A549 (cell line): ENCODE measurements at regions not wholly inside any gene's neighbourhood (a gene's known extent, or its start where the extent isn't known, plus 50 kb on each side); places are given as distances from the start of the nearest gene placed in this dataset.

Experiments used
- ATAC-seq, 2 experiments: fragments of 200-7000 bp in 1 of 2; fragments of >200 bp in 1 of 2; cut with Nextera tagmentation in 1 of 2; cut with Tn5 transposase in 1 of 2; 3 replicates each; pipeline versions ENCODE4 v1.8.0 to v1.9.1; 2018 to 2020; ENCODE audit warnings: mild to moderate bottlenecking in 1 of 2, moderate library complexity in 1 of 2
- CTCF ChIA-PET: fragments of 300-600 bp; sonication (Branson Sonifier 250); formaldehyde crosslinking; extraction: SDS; loops from one replicate; lab custom pipeline; 2021; ENCODE audit warnings: antibody characterized with exemption, inconsistent platforms; lab: Yijun Ruan, JAX
- POLR2A ChIA-PET: fragments of 350-600 bp; formaldehyde crosslinking; extraction: SDS; loops from one replicate; lab custom pipeline; 2021; ENCODE audit warnings: antibody characterized with exemption, inconsistent platforms; lab: Yijun Ruan, JAX
- DNase-seq, 2 experiments: peaks; one replicate each; pipeline versions ENCODE4 v3.0.0 to v3.0.0-alpha.2; 2011 to 2016; ENCODE audit warnings: low read depth in 1 of 2, low spot score in 1 of 2
- FAIRE-seq: peaks from 2 replicates; lab custom pipeline; 2011; peaks lifted over from hg19 to GRCh38; lab: Jason Lieb, UNC
- H3K27ac ChIP-seq, 2 experiments: fragments of >200 bp; sonication (Bioruptor Twin); formaldehyde crosslinking; 3 replicates each; pipeline ENCODE4 v1.5.1; 2016 to 2017
- H3K4me1 ChIP-seq: fragments of >200 bp; sonication (Bioruptor Twin); formaldehyde crosslinking; 3 replicates; pipeline ENCODE4 v1.6.1; 2016
- H3K4me2 ChIP-seq: fragments of >200 bp; sonication (Bioruptor Twin); formaldehyde crosslinking; 3 replicates; pipeline ENCODE4 v1.6.1; 2016
- H3K4me3 ChIP-seq: fragments of >200 bp; sonication (Bioruptor Twin); formaldehyde crosslinking; 3 replicates; pipeline ENCODE4 v1.5.1; 2016
- H3K9me3 ChIP-seq: fragments of >200 bp; sonication (Bioruptor Twin); formaldehyde crosslinking; 3 replicates; pipeline ENCODE4 v1.6.1; 2016
- ATOH8 ChIP-seq: fragments of 250-450 bp; sonication (Bioruptor Pico); IDR thresholded peaks from 2 replicates; pipeline ENCODE4 v1.5.0; 2020; ENCODE audit warnings: low read depth, mild to moderate bottlenecking, moderate library complexity
- BCL3 ChIP-seq: fragments of >200 bp; sonication (Bioruptor Twin); formaldehyde crosslinking; IDR thresholded peaks from 3 replicates; pipeline ENCODE4 v1.6.1; 2016
- BHLHE40 ChIP-seq: IDR thresholded peaks from 2 replicates; pipeline ENCODE4 v1.6.1; 2012; ENCODE audit warnings: low read depth, low read length, inconsistent platforms
- CBX2 ChIP-seq: fragments of 200-600 bp; sonication (generic); IDR thresholded peaks from 2 replicates; pipeline ENCODE4 v1.6.1; 2016; ENCODE audit warnings: low read depth, mild to moderate bottlenecking, borderline replicate concordance
- CHD2 ChIP-seq: fragments of 150-350 bp; IDR thresholded peaks from 2 replicates; pipeline ENCODE4 v1.6.1; 2014; ENCODE audit warnings: low read length; ENCODE audit not compliant: partially characterized antibody
- CHD4 ChIP-seq: fragments of 200-600 bp; sonication (generic); IDR thresholded peaks from 2 replicates; pipeline ENCODE4 v1.6.1; 2016; ENCODE audit warnings: antibody characterized with exemption, mild to moderate bottlenecking, borderline replicate concordance
- EHF ChIP-seq: fragments of 250-450 bp; sonication (Bioruptor Pico); IDR thresholded peaks from 2 replicates; pipeline ENCODE4 v1.5.0; 2020; ENCODE audit warnings: mild to moderate bottlenecking
- EP300 ChIP-seq, 2 experiments: fragments of >200 bp; sonication (Bioruptor Twin); formaldehyde crosslinking; IDR thresholded peaks; 2 replicates in 1 of 2; 3 replicates in 1 of 2; pipeline ENCODE4 v1.6.1; 2016 to 2017
- ESRRA ChIP-seq: fragments of 150-350 bp; IDR thresholded peaks from 2 replicates; pipeline ENCODE4 v1.6.1; 2014; ENCODE audit warnings: mild to moderate bottlenecking, low read length, borderline replicate concordance
- FOSL2 ChIP-seq, 2 experiments: fragments of 450-650 bp in 1 of 2; fragments of >200 bp in 1 of 2; sonication (Bioruptor Twin) in 1 of 2; formaldehyde crosslinking; IDR thresholded peaks; 2 replicates each; pipeline versions ENCODE4 v1.5.0 to v1.6.1; 2016 to 2020; ENCODE audit warnings: mild to moderate bottlenecking in 1 of 2, moderate library complexity in 1 of 2
- GATA3 ChIP-seq: IDR thresholded peaks from 2 replicates; pipeline ENCODE4 v1.6.1; 2012; ENCODE audit warnings: borderline replicate concordance
- HES2 ChIP-seq: fragments of >200 bp; sonication (Bioruptor Twin); formaldehyde crosslinking; IDR thresholded peaks from 2 replicates; pipeline ENCODE4 v1.6.1; 2016
- HEYL ChIP-seq: fragments of 250-450 bp; sonication (Bioruptor Pico); IDR thresholded peaks from 2 replicates; pipeline ENCODE4 v1.8.0; 2021; ENCODE audit warnings: mild to moderate bottlenecking, moderate library complexity
- HMGXB4 ChIP-seq: fragments of 250-450 bp; sonication (Bioruptor Pico); IDR thresholded peaks from 2 replicates; pipeline ENCODE4 v1.5.0; 2021; ENCODE audit warnings: mild to moderate bottlenecking, moderate library complexity, borderline replicate concordance
- HOXB5 ChIP-seq: fragments of 250-450 bp; sonication (Bioruptor Pico); IDR thresholded peaks from 2 replicates; pipeline ENCODE4 v1.5.0; 2020; ENCODE audit warnings: mild to moderate bottlenecking, moderate library complexity
- JUN ChIP-seq, 2 experiments: fragments of >200 bp; sonication (Bioruptor Twin); formaldehyde crosslinking; IDR thresholded peaks; 2 replicates in 1 of 2; 3 replicates in 1 of 2; pipeline ENCODE4 v1.6.1; 2016 to 2017
- KDM1A ChIP-seq: fragments of 200-600 bp; sonication (generic); IDR thresholded peaks from 2 replicates; pipeline ENCODE4 v1.6.1; 2016; ENCODE audit warnings: low read depth, mild to moderate bottlenecking
- MAZ ChIP-seq: fragments of 150-350 bp; IDR thresholded peaks from 2 replicates; pipeline ENCODE4 v1.6.1; 2014; ENCODE audit warnings: antibody characterized with exemption, low read depth, low read length, borderline replicate concordance
- MYC ChIP-seq: IDR thresholded peaks from 2 replicates; pipeline ENCODE4 v1.6.1; 2012; ENCODE audit warnings: mild to moderate bottlenecking, inconsistent platforms, low read length, improper control_type of control experiment, borderline replicate concordance
- NFE2L2 ChIP-seq: fragments of 150-350 bp; conservative IDR thresholded peaks from 2 replicates; pipeline ENCODE4 v1.6.1; 2014; ENCODE audit warnings: low read length
- POLR2AphosphoS2 ChIP-seq: conservative IDR thresholded peaks from 2 replicates; pipeline ENCODE4 v1.6.1; 2012; ENCODE audit warnings: low read length, improper control_type of control experiment, inconsistent platforms
- RAD21 ChIP-seq, 2 experiments: fragments of >200 bp in 1 of 2; sonication (Bioruptor Twin) in 1 of 2; formaldehyde crosslinking in 1 of 2; IDR thresholded peaks in 1 of 2; conservative IDR thresholded peaks in 1 of 2; 2 replicates in 1 of 2; 3 replicates in 1 of 2; pipeline ENCODE4 v1.6.1; 2012 to 2018; ENCODE audit warnings: inconsistent platforms in 1 of 2
- RARB ChIP-seq: fragments of 250-450 bp; sonication (Bioruptor Pico); IDR thresholded peaks from 2 replicates; pipeline ENCODE4 v1.8.0; 2021; ENCODE audit warnings: mild to moderate bottlenecking, moderate library complexity
- RCOR1 ChIP-seq: fragments of 150-350 bp; IDR thresholded peaks from 2 replicates; pipeline ENCODE4 v1.6.1; 2014; ENCODE audit warnings: antibody characterized with exemption, low read length, low read depth
- RFX5 ChIP-seq: fragments of 450-650 bp; IDR thresholded peaks from 2 replicates; pipeline ENCODE4 v1.7.1; 2014; ENCODE audit warnings: antibody characterized with exemption, mild to moderate bottlenecking, moderate library complexity
- SREBF2 ChIP-seq: fragments of 450-650 bp; IDR thresholded peaks from 2 replicates; pipeline ENCODE4 v1.6.1; 2014; ENCODE audit warnings: mild to moderate bottlenecking, moderate library complexity
- TP53 ChIP-seq: fragments of 250-450 bp; sonication (Bioruptor Pico); IDR thresholded peaks from 2 replicates; pipeline ENCODE4 v1.5.0; 2021; ENCODE audit warnings: mild to moderate bottlenecking, moderate library complexity
- WGBS: methylation state at CpG from one replicate; pipeline ENCODE4 v1.1.6; 2017; ENCODE audit errors: missing lambda C conversion rate; 5-methylcytosine and 5-hydroxymethylcytosine counted together
- TF ChIP-seq, protein P1 (sequence below): IDR thresholded peaks from 2 replicates; pipeline ENCODE4 v1.6.1; 2012
- TF ChIP-seq, protein P2 (sequence below): fragments of 450-650 bp; IDR thresholded peaks from 2 replicates; pipeline ENCODE4 v1.6.1; 2014; ENCODE audit warnings: antibody characterized with exemption

DNA sequence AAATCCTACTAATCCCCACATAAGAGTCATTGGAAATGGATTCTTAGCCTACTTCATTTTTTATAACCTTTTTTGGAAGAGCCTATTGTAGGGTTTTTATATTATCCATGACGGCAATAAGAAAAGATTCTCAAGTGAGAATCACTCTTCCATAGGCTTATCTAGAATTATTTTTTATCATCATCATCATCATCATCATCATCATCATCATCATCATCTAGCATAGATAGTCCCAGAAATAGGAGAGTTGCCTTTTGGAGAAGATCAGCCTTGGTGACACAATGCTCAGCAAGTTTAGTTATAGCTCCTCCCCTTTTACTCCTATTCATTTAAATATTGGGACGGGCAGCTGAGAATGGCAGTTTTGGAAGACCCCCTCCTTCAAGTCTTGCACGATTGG is 359.1 kb upstream of the SLC35B3 start:
- Histone ChIP-seq H3K4me1 (no peaks in the 10 kb centered on the region), H3K27ac (no peak overlapping the region), H3K4me3 (no peak overlapping the region), H3K9me3 (no peaks in the 10 kb centered on the region), H3K4me2 (no peak overlapping the region)
- ATAC-seq, result no peak
- POLR2A ChIA-PET, result no interaction called here
- DNase-seq, result no peak
- FAIRE-seq, result no peak
- WGBS, result 30% methylated on average over 3 of the region's 3 CpGs
- TF ChIP-seq HMGXB4, result no peak
- TF ChIP-seq FOSL2 (IDR thresholded peaks at IDR 0.05), result no peak
- TF ChIP-seq FOSL2 (CRISPR knock-in tag; IDR thresholded peaks at IDR 0.05), result no peak
- TF ChIP-seq CBX2, result no peak
- TF ChIP-seq HOXB5, result no peak
- no peak for TF ChIP-seq JUN (IDR thresholded peaks at IDR 0.05)
- no peak for TF ChIP-seq CHD4
- no peak for TF ChIP-seq EP300 (IDR thresholded peaks at IDR 0.05)
- TF ChIP-seq ATOH8, result no peak
- no peak for TF ChIP-seq EHF (CRISPR knock-in tag)
- TF ChIP-seq RARB (CRISPR knock-in tag), result no peak
- TF ChIP-seq BHLHE40, result no peak
- no peak for TF ChIP-seq GATA3
- no peak for TF ChIP-seq KDM1A
- TF ChIP-seq POLR2AphosphoS2, result no peak
- no peak for TF ChIP-seq TP53
- TF ChIP-seq HES2, result no peak
- TF ChIP-seq RCOR1, result no peak
- no peak for TF ChIP-seq RFX5
- no peak for TF ChIP-seq SREBF2
- no peak for TF ChIP-seq NFE2L2
- CTCF ChIA-PET, result no interaction called here

DNA sequence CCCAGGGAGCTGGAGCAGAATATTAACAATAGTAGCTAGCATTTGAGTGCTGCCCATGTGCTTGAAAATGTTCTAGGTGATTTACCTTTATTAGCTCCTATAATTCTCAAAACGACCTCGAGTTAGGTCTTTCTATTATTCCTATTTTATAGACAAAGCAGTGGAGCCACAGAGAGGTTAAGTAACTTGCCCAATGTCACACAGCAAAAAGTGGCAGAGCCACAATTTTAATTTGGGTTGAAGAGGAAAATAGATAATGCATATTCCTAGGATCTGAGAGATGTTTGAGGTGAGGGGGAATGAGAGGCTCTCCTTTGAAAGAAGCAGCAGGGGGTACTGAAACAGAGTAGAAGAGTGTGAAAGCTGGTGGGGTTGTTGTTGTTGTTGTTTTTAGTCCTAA is 354.5 kb upstream of the SLC35B3 start:
- WGBS, result 0% methylated on average over 2 of the region's 2 CpGs
- ATAC-seq (no peak), FAIRE-seq (no peak), DNase-seq (no peak)
- no peak for TF ChIP-seq MYC
- no peak for TF ChIP-seq NFE2L2
- TF ChIP-seq TP53, result no peak
- TF ChIP-seq ESRRA, result no peak
- TF ChIP-seq, protein P1, sequence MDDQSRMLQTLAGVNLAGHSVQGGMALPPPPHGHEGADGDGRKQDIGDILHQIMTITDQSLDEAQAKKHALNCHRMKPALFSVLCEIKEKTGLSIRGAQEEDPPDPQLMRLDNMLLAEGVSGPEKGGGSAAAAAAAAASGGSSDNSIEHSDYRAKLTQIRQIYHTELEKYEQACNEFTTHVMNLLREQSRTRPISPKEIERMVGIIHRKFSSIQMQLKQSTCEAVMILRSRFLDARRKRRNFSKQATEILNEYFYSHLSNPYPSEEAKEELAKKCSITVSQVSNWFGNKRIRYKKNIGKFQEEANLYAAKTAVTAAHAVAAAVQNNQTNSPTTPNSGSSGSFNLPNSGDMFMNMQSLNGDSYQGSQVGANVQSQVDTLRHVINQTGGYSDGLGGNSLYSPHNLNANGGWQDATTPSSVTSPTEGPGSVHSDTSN, result no peak
- TF ChIP-seq BCL3, result no peak
- TF ChIP-seq HEYL, result no peak
- no peak for TF ChIP-seq CHD2
- TF ChIP-seq, protein P2, sequence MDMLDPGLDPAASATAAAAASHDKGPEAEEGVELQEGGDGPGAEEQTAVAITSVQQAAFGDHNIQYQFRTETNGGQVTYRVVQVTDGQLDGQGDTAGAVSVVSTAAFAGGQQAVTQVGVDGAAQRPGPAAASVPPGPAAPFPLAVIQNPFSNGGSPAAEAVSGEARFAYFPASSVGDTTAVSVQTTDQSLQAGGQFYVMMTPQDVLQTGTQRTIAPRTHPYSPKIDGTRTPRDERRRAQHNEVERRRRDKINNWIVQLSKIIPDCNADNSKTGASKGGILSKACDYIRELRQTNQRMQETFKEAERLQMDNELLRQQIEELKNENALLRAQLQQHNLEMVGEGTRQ, result no peak
- no peak for TF ChIP-seq HES2
- no peak for TF ChIP-seq MAZ
- TF ChIP-seq RAD21 (conservative IDR thresholded peaks at IDR 0.05 in 1 of 2, IDR thresholded peaks at IDR 0.05 in 1 of 2), result no peak
- no peaks in the 10 kb centered on the region for H3K4me1 ChIP-seq
- no peak overlapping the region for H3K27ac ChIP-seq
- ChIA-PET CTCF (no interaction called here), POLR2A (no interaction called here)
- H3K9me3 ChIP-seq, result no peaks in the 10 kb centered on the region
- no peak overlapping the region for H3K4me3 ChIP-seq
- H3K4me2 ChIP-seq, result no peak overlapping the region
